H9 (cell line): ENCODE measurements at regions not wholly inside any gene's neighbourhood (a gene's known extent, or its start where the extent isn't known, plus 50 kb on each side); places are given as distances from the start of the nearest gene placed in this dataset.

Source experiments
- DNase-seq: peaks from one replicate; pipeline ENCODE4 v3.0.0-alpha.2; 2017
- H2AFZ ChIP-seq: one replicate; pipeline ENCODE4 v1.6.1; 2013; ENCODE audit warnings: mild to moderate bottlenecking, low read length, control low read depth, moderate library complexity
- H2AK5ac ChIP-seq: 2 replicates; pipeline ENCODE4 v1.6.1; 2013; ENCODE audit warnings: low read length, control low read depth, mixed read lengths; ENCODE audit not compliant: insufficient read length
- H2BK120ac ChIP-seq: one replicate; pipeline ENCODE4 v1.6.1; 2013; ENCODE audit warnings: low read depth, mild to moderate bottlenecking, low read length, control low read depth, inconsistent platforms; ENCODE audit not compliant: poor library complexity, severe bottlenecking
- H2BK12ac ChIP-seq: 2 replicates; pipeline ENCODE4 v1.6.1; 2013; ENCODE audit warnings: low read length, control low read depth, mixed read lengths, low read depth; ENCODE audit not compliant: insufficient read length
- H2BK15ac ChIP-seq: 2 replicates; pipeline ENCODE4 v1.6.1; 2013; ENCODE audit warnings: low read depth, low read length, control low read depth
- H2BK20ac ChIP-seq: one replicate; pipeline ENCODE4 v1.6.1; 2013; ENCODE audit warnings: low read depth, mild to moderate bottlenecking, low read length, control low read depth, inconsistent platforms; ENCODE audit not compliant: poor library complexity, severe bottlenecking
- H2BK5ac ChIP-seq: 2 replicates; pipeline ENCODE4 v1.6.1; 2013; ENCODE audit warnings: low read length, control low read depth, mixed read lengths; ENCODE audit not compliant: insufficient read length
- H3K14ac ChIP-seq: 2 replicates; pipeline ENCODE4 v1.6.1; 2013; ENCODE audit warnings: low read length, control low read depth; ENCODE audit not compliant: insufficient read depth
- H3K18ac ChIP-seq: 2 replicates; pipeline ENCODE4 v1.6.1; 2013; ENCODE audit warnings: low read depth, mild to moderate bottlenecking, mixed read lengths, low read length, control low read depth; ENCODE audit not compliant: insufficient read length
- H3K23ac ChIP-seq: 2 replicates; pipeline ENCODE4 v1.6.1; 2013; ENCODE audit warnings: low read length, control low read depth, mixed read lengths, low read depth; ENCODE audit not compliant: insufficient read length
- H3K23me2 ChIP-seq: 2 replicates; pipeline ENCODE4 v1.6.1; 2013; ENCODE audit warnings: low read depth, mild to moderate bottlenecking, mixed read lengths, low read length, control low read depth; ENCODE audit not compliant: insufficient read length, poor library complexity, severe bottlenecking
- H3K27ac ChIP-seq: 2 replicates; pipeline ENCODE4 v1.5.1; 2013; ENCODE audit warnings: low read length, control low read depth, mixed read lengths, low read depth; ENCODE audit not compliant: insufficient read length
- H3K27me3 ChIP-seq: 2 replicates; pipeline ENCODE4 v1.6.1; 2013; ENCODE audit warnings: low read length, control low read depth, inconsistent platforms; ENCODE audit not compliant: insufficient read depth
- H3K4ac ChIP-seq: 2 replicates; pipeline ENCODE4 v1.6.1; 2013; ENCODE audit warnings: low read depth, mild to moderate bottlenecking, control low read depth, inconsistent platforms, low read length, moderate library complexity
- H3K4me1 ChIP-seq: 2 replicates; pipeline ENCODE4 v1.6.1; 2013; ENCODE audit warnings: low read length, control low read depth, inconsistent platforms; ENCODE audit not compliant: insufficient read depth
- H3K4me2 ChIP-seq: 2 replicates; pipeline ENCODE4 v1.6.1; 2013; ENCODE audit warnings: low read length, control low read depth, mixed read lengths; ENCODE audit not compliant: insufficient read length, insufficient read depth
- H3K56ac ChIP-seq: 2 replicates; pipeline ENCODE4 v1.6.1; 2013; ENCODE audit warnings: low read depth, mild to moderate bottlenecking, mixed read lengths, low read length, control low read depth; ENCODE audit not compliant: insufficient read length
- H3K79me1 ChIP-seq: 2 replicates; pipeline ENCODE4 v1.6.1; 2013; ENCODE audit warnings: low read depth, mild to moderate bottlenecking, moderate library complexity, low read length, control low read depth, inconsistent platforms; ENCODE audit not compliant: insufficient read depth, poor library complexity, severe bottlenecking
- H3K79me2 ChIP-seq: 2 replicates; pipeline ENCODE4 v1.6.1; 2013; ENCODE audit warnings: low read length, control low read depth, inconsistent platforms; ENCODE audit not compliant: insufficient read depth
- H3K9ac ChIP-seq: 2 replicates; pipeline ENCODE4 v1.6.1; 2013; ENCODE audit warnings: low read length, control low read depth, mixed read lengths; ENCODE audit not compliant: insufficient read length; ENCODE audit errors: extremely low read depth
- H3K9me3 ChIP-seq: one replicate; pipeline ENCODE4 v1.6.1; 2013; ENCODE audit warnings: low read depth, low read length, inconsistent platforms; ENCODE audit not compliant: control insufficient read depth
- H3T11ph ChIP-seq: one replicate; pipeline ENCODE4 v1.6.1; 2013; ENCODE audit warnings: mild to moderate bottlenecking, low read length, control low read depth, inconsistent platforms
- H4K20me1 ChIP-seq: one replicate; pipeline ENCODE4 v1.6.1; 2013; ENCODE audit not compliant: control insufficient read depth, insufficient read length, insufficient read depth
- H4K5ac ChIP-seq: 2 replicates; pipeline ENCODE4 v1.6.1; 2013; ENCODE audit warnings: low read depth, mild to moderate bottlenecking, mixed read lengths, low read length, control low read depth; ENCODE audit not compliant: insufficient read length
- H4K8ac ChIP-seq: replicated peaks from 2 replicates; pipeline ENCODE4 v1.6.1; 2013; ENCODE audit warnings: low read length, control low read depth, mixed read lengths, low read depth; ENCODE audit not compliant: insufficient read length
- H4K91ac ChIP-seq: 2 replicates; pipeline ENCODE4 v1.6.1; 2013; ENCODE audit warnings: low read depth, mild to moderate bottlenecking, moderate library complexity, mixed read lengths, low read length, control low read depth; ENCODE audit not compliant: insufficient read length
- H3K27ac Mint-ChIP-seq, 3 experiments: 2 replicates in 2 of 3; 3 replicates in 1 of 3; pipeline ENCODE4 v1.8.0; 2020 to 2021; ENCODE audit warnings: mixed read lengths in 3 of 3, mild to moderate bottlenecking in 1 of 3, moderate library complexity in 1 of 3
- H3K27me3 Mint-ChIP-seq: 2 replicates; pipeline ENCODE4 v1.8.0; 2021; ENCODE audit warnings: low read depth, mild to moderate bottlenecking, moderate library complexity, mixed read lengths
- H3K36me3 Mint-ChIP-seq, 3 experiments: 2 replicates in 2 of 3; 3 replicates in 1 of 3; pipeline ENCODE4 v1.8.0; 2020 to 2021; ENCODE audit warnings: low read depth in 3 of 3, mixed read lengths in 3 of 3; ENCODE audit not compliant: insufficient read depth in 1 of 3
- H3K4me1 Mint-ChIP-seq, 2 experiments: 2 replicates each; pipeline ENCODE4 v1.8.0; 2020; ENCODE audit warnings: mixed read lengths in 2 of 2
- H3K4me3 Mint-ChIP-seq, 2 experiments: 2 replicates in 1 of 2; 3 replicates in 1 of 2; pipeline ENCODE4 v1.8.0; 2020 to 2021; ENCODE audit warnings: mild to moderate bottlenecking in 2 of 2, mixed read lengths in 2 of 2, moderate library complexity in 1 of 2
- H3K9me3 Mint-ChIP-seq, 2 experiments: 2 replicates in 1 of 2; 3 replicates in 1 of 2; pipeline ENCODE4 v1.8.0; 2020; ENCODE audit warnings: mild to moderate bottlenecking in 2 of 2, mixed read lengths in 2 of 2, moderate library complexity in 1 of 2
- CTCF ChIP-seq: fragments of 200-600 bp; sonication (generic); conservative IDR thresholded peaks from 3 replicates; pipeline ENCODE4 v1.8.0; 2021; ENCODE audit warnings: antibody characterized with exemption, mild to moderate bottlenecking
- WGBS: extraction: QIAGEN DNeasy Blood & Tissue Kit; methylation state at CpG from one replicate; pipeline ENCODE4 v1.1.7; 2013; ENCODE audit warnings: missing lambda C conversion rate, low lambda C conversion rate, mixed read lengths; ENCODE audit not compliant: insufficient read length; ENCODE audit errors: extremely low coverage; 5-methylcytosine and 5-hydroxymethylcytosine counted together

- H2BK120ac ChIP-seq = no peak overlapping the region
- Mint-ChIP-seq H3K36me3 (0 out of 7 replicates have a peak, but pooled peaks cover 0 to 4% (median 0%) of the 10 kb centered on the region in 3 experiments), H3K4me1 (no peaks in the 10 kb centered on the region), H3K9me3 (peaks cover 3 to 5% of the 10 kb centered on the region in 2 experiments; a peak in 3 of 5 replicates), H3K27me3 (peaks cover 9% of the 10 kb centered on the region), H3K27ac (no peak overlapping the region), H3K4me3 (no peak overlapping the region)
- WGBS = no CpG with 5 or more reads among the region's 2 CpGs
- no peak overlapping the region for H3K14ac ChIP-seq
- no peak overlapping the region for H3K18ac ChIP-seq
- no peak overlapping the region for H3K4ac ChIP-seq
- no peak overlapping the region for H2AK5ac ChIP-seq
- H3K56ac ChIP-seq = no peak overlapping the region
- no peak overlapping the region for H2BK5ac ChIP-seq
- H2BK15ac ChIP-seq = no peak overlapping the region
- H3T11ph ChIP-seq = no peak overlapping the region
- no peak for DNase-seq
- H2BK20ac ChIP-seq = no peak overlapping the region
- no peak overlapping the region for H4K8ac ChIP-seq
- H4K5ac ChIP-seq = no peak overlapping the region
- H3K27ac ChIP-seq = no peak overlapping the region
- H2BK12ac ChIP-seq = no peak overlapping the region
- no peak overlapping the region for H2AFZ ChIP-seq
- H3K4me2 ChIP-seq = no peak overlapping the region
- no peak overlapping the region for H3K23ac ChIP-seq
- no peak for TF ChIP-seq CTCF
- H3K23me2 ChIP-seq = no peaks in the 10 kb centered on the region
- H4K91ac ChIP-seq = no peak overlapping the region
- H4K20me1 ChIP-seq = no peaks in the 10 kb centered on the region
- H3K79me1 ChIP-seq = no peaks in the 10 kb centered on the region
- H3K4me1 ChIP-seq = peaks cover 3% of the 10 kb centered on the region; the same call in 1 of the 2 replicates
- no peaks in the 10 kb centered on the region for H3K9me3 ChIP-seq
- H3K9ac ChIP-seq = no peak overlapping the region
- no peaks in the 10 kb centered on the region for H3K79me2 ChIP-seq
- no peaks in the 10 kb centered on the region for H3K27me3 ChIP-seq
These were observed 290.0 kb upstream of the KAZN start for GRCh38 chr1:14308460-14308859.
